ENCODE measurements at regions not wholly inside any gene's neighbourhood (a gene's known extent, or its start where the extent isn't known, plus 50 kb on each side); places are given as distances from the start of the nearest gene placed in this dataset.
"Not testable (repeated sequence)": the region's sequence is repeated elsewhere in the genome, so short reads cannot be mapped to it uniquely, and the experiment has no call there.

- H3K4me3 Mint-ChIP-seq: no peak overlapping the region
- no peak for TF ChIP-seq CTCF (IDR thresholded peaks at IDR 0.05)
- no peak overlapping the region for H3K27ac Mint-ChIP-seq
- H3K4me1 Mint-ChIP-seq: no peaks in the 10 kb centered on the region
- no peaks in the 10 kb centered on the region for H3K36me3 Mint-ChIP-seq (ENCODE audit: low read depth)
- peaks cover 4% of the 10 kb centered on the region for H3K9me3 Mint-ChIP-seq
- H3K27me3 Mint-ChIP-seq (ENCODE audit: low read depth, poor library complexity): no peaks in the 10 kb centered on the region
- no peak for DNase-seq
These were observed 167.9 kb downstream of the MTHFS start for GRCh38 chr15:79728867-79729266.

DNA sequence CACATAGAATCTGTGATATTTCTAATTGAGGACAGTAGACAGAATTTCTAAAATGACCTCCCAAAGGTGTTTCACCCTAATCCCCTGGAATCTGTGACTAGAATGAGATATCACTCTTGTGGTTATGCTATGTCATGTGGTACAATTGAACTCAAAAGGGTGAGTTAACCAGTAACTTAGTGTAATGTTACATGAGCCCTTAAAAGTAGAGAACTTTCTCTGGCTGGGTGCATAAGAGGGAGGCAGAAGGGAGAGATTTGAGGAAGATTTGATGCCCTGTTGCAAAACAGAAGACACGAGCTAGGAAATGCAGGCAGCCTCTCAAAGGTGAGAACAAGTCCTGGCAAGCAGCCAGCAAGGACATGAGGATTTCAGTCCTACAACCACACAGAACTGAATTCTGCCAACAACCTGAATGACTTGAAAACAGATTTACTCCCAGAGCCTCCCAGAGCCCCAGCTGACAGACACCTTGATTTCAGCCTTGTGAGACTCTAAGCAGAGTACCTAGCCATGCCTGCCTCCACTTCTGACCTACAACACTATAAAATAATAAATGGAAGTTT lies 160.3 kb downstream of the MTHFS start:
- DNase-seq: no peak
- no peaks in the 10 kb centered on the region for H3K4me1 Mint-ChIP-seq
- H3K36me3 Mint-ChIP-seq (ENCODE audit: low read depth): no peaks in the 10 kb centered on the region
- TF ChIP-seq CTCF (IDR thresholded peaks at IDR 0.05): no peak
- H3K27me3 Mint-ChIP-seq (ENCODE audit: low read depth, poor library complexity): no peaks in the 10 kb centered on the region
- no peak overlapping the region for H3K27ac Mint-ChIP-seq
- no peak overlapping the region for H3K4me3 Mint-ChIP-seq
- peaks cover 7% of the 10 kb centered on the region for H3K9me3 Mint-ChIP-seq

- no peak for TF ChIP-seq CTCF (IDR thresholded peaks at IDR 0.05)
- Mint-ChIP-seq H3K36me3 (ENCODE audit: low read depth) (no peaks in the 10 kb centered on the region), H3K9me3 (peaks cover 7% of the 10 kb centered on the region), H3K4me1 (no peaks in the 10 kb centered on the region), H3K4me3 (no peak overlapping the region), H3K27ac (no peak overlapping the region), H3K27me3 (ENCODE audit: low read depth, poor library complexity) (no peaks in the 10 kb centered on the region)
- no peak for DNase-seq
These were observed 158.7 kb downstream of the MTHFS start for GRCh38 chr15:79738143-79738542.

DNA sequence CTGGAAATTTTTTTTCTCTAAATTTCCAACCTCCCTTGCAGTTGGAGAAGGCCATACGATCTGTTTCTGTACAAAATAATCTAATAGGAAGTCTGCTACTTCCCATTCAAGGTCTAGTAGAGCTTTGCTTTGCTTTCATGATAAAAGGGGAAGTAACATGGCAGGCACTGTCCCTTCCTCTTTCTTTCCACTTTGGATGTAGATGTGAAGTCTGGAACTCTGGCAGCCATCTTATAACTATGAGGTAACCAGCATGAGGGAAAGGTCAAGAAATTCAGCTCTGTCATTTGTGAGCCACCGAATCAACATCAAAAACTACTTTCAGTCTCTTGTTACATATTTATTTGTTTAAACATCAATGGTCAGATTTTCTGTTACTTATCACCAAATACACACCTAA lies 156.3 kb downstream of the MTHFS start:
- no peaks in the 10 kb centered on the region for H3K27me3 Mint-ChIP-seq (ENCODE audit: low read depth, poor library complexity)
- H3K4me1 Mint-ChIP-seq: no peaks in the 10 kb centered on the region
- no peak for TF ChIP-seq CTCF (IDR thresholded peaks at IDR 0.05)
- H3K27ac Mint-ChIP-seq: no peak overlapping the region
- DNase-seq: no peak
- no peak overlapping the region for H3K4me3 Mint-ChIP-seq
- peaks cover 7% of the 10 kb centered on the region for H3K9me3 Mint-ChIP-seq
- no peaks in the 10 kb centered on the region for H3K36me3 Mint-ChIP-seq (ENCODE audit: low read depth)

- Mint-ChIP-seq H3K4me3 (no peak overlapping the region), H3K36me3 (ENCODE audit: low read depth) (no peaks in the 10 kb centered on the region), H3K4me1 (no peaks in the 10 kb centered on the region), H3K27ac (no peak overlapping the region), H3K9me3 (peaks cover 6% of the 10 kb centered on the region), H3K27me3 (ENCODE audit: low read depth, poor library complexity) (no peaks in the 10 kb centered on the region)
- TF ChIP-seq CTCF (IDR thresholded peaks at IDR 0.05): no peak
- no peak for DNase-seq
These were observed 153.8 kb downstream of the MTHFS start for GRCh38 chr15:79743032-79743431.

DNA sequence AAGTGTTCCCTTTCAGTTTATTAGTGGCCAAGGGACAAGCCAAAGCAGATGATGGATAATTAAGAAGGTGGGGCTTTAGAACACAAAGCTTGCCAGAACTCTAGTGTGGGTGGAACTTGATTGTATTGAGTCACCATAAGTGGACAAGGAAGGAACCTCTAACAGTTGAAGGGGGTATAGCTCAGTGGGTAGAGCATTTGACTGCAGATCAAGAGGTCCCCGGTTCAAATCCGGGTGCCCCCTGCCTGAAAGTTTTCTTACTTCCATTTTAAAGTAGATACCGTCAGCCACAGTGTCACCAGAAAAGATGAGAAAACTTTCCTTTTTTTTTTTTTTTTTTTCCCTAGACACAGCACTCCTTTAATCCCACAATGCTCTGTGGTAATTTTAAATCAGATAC lies 152.3 kb downstream of the MTHFS start:
- not testable (repeated sequence) for H3K9me3 Mint-ChIP-seq; H3K4me3 Mint-ChIP-seq; H3K27me3 Mint-ChIP-seq (ENCODE audit: low read depth, poor library complexity); H3K27ac Mint-ChIP-seq; DNase-seq; H3K4me1 Mint-ChIP-seq; H3K36me3 Mint-ChIP-seq (ENCODE audit: low read depth)

Data from nephron progenitor cell (in vitro differentiated cells).